CD14-positive monocyte (primary cell): ENCODE measurements at regions not wholly inside any gene's neighbourhood (a gene's known extent, or its start where the extent isn't known, plus 50 kb on each side); places are given as distances from the start of the nearest gene placed in this dataset.

Experiments
- DNase-seq, 3 donors: peaks; one replicate each; pipeline ENCODE4 v3.0.0-alpha.2; 2011 to 2022
- H2AFZ ChIP-seq: 2 replicates; pipeline ENCODE4 v1.6.0; 2012; ENCODE audit warnings: mild to moderate bottlenecking, low read depth, low read length, inconsistent platforms; ENCODE audit not compliant: insufficient read depth, poor library complexity, severe bottlenecking
- H3K27ac ChIP-seq, 2 donors: 1 replicate in 1 of 2; 2 replicates in 1 of 2; pipeline ENCODE4 v1.5.1; 2012 to 2013; ENCODE audit warnings: low read length in 2 of 2, control low read depth in 1 of 2, inconsistent platforms in 1 of 2, low read depth in 1 of 2, mild to moderate bottlenecking in 1 of 2
- H3K27me3 ChIP-seq, 2 donors: one replicate each; pipeline versions ENCODE4 v1.6.0 to v1.6.1; 2011 to 2013; ENCODE audit warnings: low read length in 2 of 2; ENCODE audit not compliant: control insufficient read depth in 2 of 2, insufficient read depth in 2 of 2
- H3K36me3 ChIP-seq, 2 donors: replicated peaks in 1 of 2; 1 replicate in 1 of 2; 2 replicates in 1 of 2; pipeline versions ENCODE4 v1.5.1 to v1.6.1; 2012 to 2013; ENCODE audit warnings: low read length in 2 of 2, control low read depth in 1 of 2, inconsistent platforms in 1 of 2, mild to moderate bottlenecking in 1 of 2; ENCODE audit not compliant: insufficient read depth in 2 of 2, control insufficient read depth in 1 of 2
- H3K4me1 ChIP-seq, 2 donors: 1 replicate in 1 of 2; 2 replicates in 1 of 2; pipeline versions ENCODE4 v1.5.1 to v1.6.1; 2012 to 2013; ENCODE audit warnings: low read length in 2 of 2, control low read depth in 1 of 2, inconsistent platforms in 1 of 2, mild to moderate bottlenecking in 1 of 2, moderate library complexity in 1 of 2; ENCODE audit not compliant: insufficient read depth in 2 of 2, control insufficient read depth in 1 of 2
- H3K4me2 ChIP-seq: replicated peaks from 2 replicates; pipeline ENCODE3; 2012; ENCODE audit warnings: low read length, moderate library complexity, mild to moderate bottlenecking; ENCODE audit not compliant: poor library complexity, severe bottlenecking; ENCODE audit errors: extremely low read depth
- H3K4me3 ChIP-seq, 3 experiments: fragments of 200-600 bp in 1 of 3; sonication (generic) in 1 of 3; replicated peaks in 1 of 3; 1 replicate in 2 of 3; 2 replicates in 1 of 3; pipeline ENCODE4 v1.5.1; 2011 to 2013; ENCODE audit warnings: low read length in 3 of 3, mild to moderate bottlenecking in 3 of 3, control low read depth in 2 of 3, low read depth in 2 of 3, inconsistent platforms in 1 of 3, moderate library complexity in 1 of 3
- H3K79me2 ChIP-seq: 2 replicates; pipeline ENCODE4 v1.6.0; 2012; ENCODE audit warnings: mild to moderate bottlenecking, control low read depth, inconsistent platforms, low read length, moderate library complexity; ENCODE audit not compliant: insufficient read depth
- H3K9ac ChIP-seq: 2 replicates; pipeline ENCODE4 v1.6.0; 2017; ENCODE audit warnings: low read length, mild to moderate bottlenecking; ENCODE audit not compliant: insufficient read depth, poor library complexity, severe bottlenecking
- H3K9me3 ChIP-seq, 2 donors: replicated peaks in 1 of 2; 1 replicate in 1 of 2; 2 replicates in 1 of 2; pipeline versions ENCODE4 v1.5.1 to v1.6.1; 2012 to 2013; ENCODE audit warnings: low read length in 2 of 2, control low read depth in 1 of 2; ENCODE audit not compliant: control insufficient read depth in 1 of 2, insufficient read depth in 1 of 2
- H4K20me1 ChIP-seq: 2 replicates; pipeline ENCODE4 v1.6.0; 2012; ENCODE audit warnings: mild to moderate bottlenecking, low read length, control low read depth, moderate library complexity; ENCODE audit not compliant: insufficient read depth
- H3K27ac Mint-ChIP-seq, 7 donors: one replicate each; pipeline ENCODE4 v1.8.0; 2020; ENCODE audit warnings: mild to moderate bottlenecking in 7 of 7, mixed read lengths in 7 of 7, moderate library complexity in 6 of 7, inconsistent platforms in 2 of 7
- H3K27me3 Mint-ChIP-seq, 3 donors: one replicate each; pipeline ENCODE4 v1.8.0; 2021 to 2022; ENCODE audit warnings: low read depth in 3 of 3, mild to moderate bottlenecking in 3 of 3, mixed read lengths in 3 of 3, moderate library complexity in 3 of 3, inconsistent platforms in 1 of 3
- H3K36me3 Mint-ChIP-seq, 2 donors: one replicate each; pipeline ENCODE4 v1.8.0; 2020; ENCODE audit warnings: mixed read lengths in 2 of 2, inconsistent platforms in 1 of 2, mild to moderate bottlenecking in 1 of 2
- H3K4me1 Mint-ChIP-seq: one replicate; pipeline ENCODE4 v1.8.0; 2020; ENCODE audit warnings: mild to moderate bottlenecking, mixed read lengths
- H3K4me3 Mint-ChIP-seq, 2 donors: one replicate each; pipeline ENCODE4 v1.8.0; 2020; ENCODE audit warnings: mild to moderate bottlenecking in 2 of 2, mixed read lengths in 2 of 2, moderate library complexity in 1 of 2
- H3K9me3 Mint-ChIP-seq, 7 donors: one replicate each; pipeline ENCODE4 v1.8.0; 2020 to 2022; ENCODE audit warnings: mixed read lengths in 7 of 7, mild to moderate bottlenecking in 6 of 7, moderate library complexity in 6 of 7, inconsistent platforms in 2 of 7
- CTCF ChIP-seq: fragments of 200-600 bp; IDR thresholded peaks from one replicate; pipeline ENCODE4 v1.8.0; 2022; ENCODE audit warnings: antibody characterized with exemption, mild to moderate bottlenecking
- WGBS: methylation state at CpG from one replicate; pipeline ENCODE4 v1.1.5; 2013; ENCODE audit warnings: missing lambda C conversion rate; ENCODE audit not compliant: insufficient coverage; 5-methylcytosine and 5-hydroxymethylcytosine counted together
- intact Hi-C, 2 donors: fragments of 100-400 bp; cut with micrococcal nuclease; formaldehyde crosslinking; loops; one replicate each; pipeline versions ENCODE4 v1.15.0 to v1.15.1; 2023

- Histone ChIP-seq H2AFZ (no peak overlapping the region), H3K27me3 (no peaks in the 10 kb centered on the region), H3K4me1 (no peaks in the 10 kb centered on the region), H3K4me3 (no peak overlapping the region), H3K79me2 (no peaks in the 10 kb centered on the region), H3K9me3 (no peaks in the 10 kb centered on the region), H3K4me2 (no peak overlapping the region), H3K9ac (no peak overlapping the region), H3K36me3 (peaks cover 4 to 11% of the 10 kb centered on the region in 2 donors), H3K27ac (no peak overlapping the region), H4K20me1 (no peaks in the 10 kb centered on the region)
- peaks cover 14% of the 10 kb centered on the region for H3K4me1 Mint-ChIP-seq
- H3K36me3 Mint-ChIP-seq = peaks cover 35 to 48% of the 10 kb centered on the region in 2 donors
- H3K4me3 Mint-ChIP-seq = no peak overlapping the region
- peaks cover 2 to 17% (median 9%) of the 10 kb centered on the region in 7 donors for H3K9me3 Mint-ChIP-seq
- intact Hi-C loops = no loop called here
- H3K27me3 Mint-ChIP-seq = no peaks in the 10 kb centered on the region
- H3K27ac Mint-ChIP-seq = no peak overlapping the region
- DNase-seq = no peak
- TF ChIP-seq CTCF = no peak
- no CpG with 5 or more reads among the region's 1 CpG for WGBS
Observed at GRCh38 chr5:60178101-60178500, 284.6 kb upstream of the PDE4D start.

- Histone ChIP-seq H3K9me3 (no peaks in the 10 kb centered on the region), H3K27ac (no peak overlapping the region), H3K4me3 (no peak overlapping the region), H3K4me2 (no peak overlapping the region), H3K4me1 (no peaks in the 10 kb centered on the region), H3K79me2 (no peaks in the 10 kb centered on the region), H4K20me1 (no peaks in the 10 kb centered on the region), H3K36me3 (peaks cover 4 to 7% of the 10 kb centered on the region in 2 donors), H3K27me3 (no peaks in the 10 kb centered on the region), H2AFZ (no peak overlapping the region), H3K9ac (no peak overlapping the region)
- H3K4me1 Mint-ChIP-seq = peaks cover 14% of the 10 kb centered on the region
- no peak overlapping the region for H3K27ac Mint-ChIP-seq
- no CpG with 5 or more reads among the region's 4 CpGs for WGBS
- DNase-seq = no peak
- H3K36me3 Mint-ChIP-seq = peaks cover 31 to 43% of the 10 kb centered on the region in 2 donors
- peaks cover 2 to 12% (median 9%) of the 10 kb centered on the region in 7 donors for H3K9me3 Mint-ChIP-seq
- no peak for TF ChIP-seq CTCF
- no peaks in the 10 kb centered on the region for H3K27me3 Mint-ChIP-seq
- H3K4me3 Mint-ChIP-seq = no peak overlapping the region
- intact Hi-C loops = no loop called here
Observed at GRCh38 chr5:60177596-60177995, 284.1 kb upstream of the PDE4D start.
